ENCODE measurements at regions not wholly inside any gene's neighbourhood (a gene's known extent, or its start where the extent isn't known, plus 50 kb on each side); places are given as distances from the start of the nearest gene placed in this dataset.
A peak's percentile ranks its signal among the peaks of the same experiment; 100 is the strongest.

DNA sequence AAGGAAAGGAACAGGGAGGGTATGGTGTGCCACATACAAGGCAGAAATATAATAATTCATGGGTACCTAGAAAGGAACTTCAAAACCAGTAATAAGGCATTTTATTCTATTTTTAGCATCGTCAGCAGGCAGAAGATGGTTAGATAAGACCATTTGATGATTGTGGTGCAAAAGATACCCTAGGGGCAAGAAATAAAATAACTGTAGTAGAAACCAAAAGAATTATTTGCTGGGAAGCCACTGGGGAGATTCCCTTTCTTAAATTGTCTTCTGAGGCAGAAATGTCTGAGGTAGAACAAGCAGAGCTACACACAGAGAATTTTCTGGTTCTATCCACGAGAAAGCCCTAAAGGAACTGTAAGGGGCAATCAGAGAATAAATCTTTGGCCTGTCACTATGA, 64.3 kb upstream of the PCGF5 start:
- Histone ChIP-seq H3K4me1 (ENCODE audit: insufficient read depth, low read length) (no peaks in the 10 kb centered on the region), H3K27me3 (ENCODE audit: insufficient read depth, low read length) (peaks cover 36% of the 10 kb centered on the region), H3K9me3 (ENCODE audit: insufficient read depth, low read depth, low read length) (no peaks in the 10 kb centered on the region), H3K9ac (ENCODE audit: low read depth, low read length) (no peak overlapping the region), H3K4me3 (ENCODE audit: low read length) (no peak overlapping the region), H3K27ac (ENCODE audit: low read length) (no peak overlapping the region), H3K36me3 (ENCODE audit: insufficient read depth, low read depth, low read length) (no peaks in the 10 kb centered on the region)

DNA sequence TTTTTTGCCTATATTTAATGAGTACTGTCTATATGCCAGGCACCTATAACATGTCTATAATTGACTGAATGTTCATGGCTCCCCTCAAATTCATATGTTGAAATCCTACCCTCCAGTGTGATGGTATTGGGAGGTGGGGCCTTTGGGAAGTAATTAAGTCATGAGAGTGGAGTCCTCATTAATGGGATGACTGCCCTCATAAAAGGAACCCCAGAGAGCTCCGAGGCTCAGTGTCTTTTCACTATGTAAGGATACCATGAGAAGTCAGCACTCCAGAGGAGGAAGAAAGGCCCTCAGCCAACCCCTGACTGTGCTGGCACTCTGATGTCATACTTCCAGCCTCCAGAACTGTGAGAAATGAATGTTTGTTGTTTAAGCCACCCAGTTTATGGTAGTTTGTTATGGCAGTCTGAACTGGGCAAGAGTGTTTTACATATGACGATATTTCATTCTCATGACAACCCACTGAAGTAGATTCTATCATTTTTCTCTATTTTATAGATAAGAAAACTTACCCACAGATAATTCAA, 61.1 kb upstream of the PCGF5 start:
- no peaks in the 10 kb centered on the region for H3K9me3 ChIP-seq (ENCODE audit: insufficient read depth, low read depth, low read length)

DNA sequence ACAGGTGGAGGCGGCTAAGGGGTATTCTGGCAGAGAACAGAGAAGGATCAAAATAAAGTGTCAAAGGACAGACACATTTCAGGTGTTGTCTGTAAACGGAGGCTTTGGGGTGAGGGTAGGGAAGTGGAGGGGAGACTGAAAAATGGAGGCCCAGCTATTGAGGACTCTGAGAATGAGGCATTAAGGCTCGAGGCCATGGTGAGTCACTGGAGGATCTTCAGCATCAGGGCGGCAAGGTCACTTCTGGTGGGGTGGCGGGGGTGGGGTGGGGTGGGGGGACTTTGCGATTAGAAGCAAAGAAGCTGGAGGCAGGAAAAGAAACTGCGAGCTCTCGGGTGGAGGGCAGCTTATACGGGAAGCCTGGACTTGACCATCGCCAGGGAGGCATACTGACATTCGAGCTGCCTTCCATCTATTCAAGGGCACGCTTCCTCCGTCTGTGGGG, 58.4 kb upstream of the PCGF5 start:
- H3K27ac ChIP-seq (ENCODE audit: low read length) = no peak overlapping the region
- H3K27me3 ChIP-seq (ENCODE audit: insufficient read depth, low read length) = peaks cover 86% of the 10 kb centered on the region
- H3K9me3 ChIP-seq (ENCODE audit: insufficient read depth, low read depth, low read length) = no peaks in the 10 kb centered on the region
- peak overlapping the region; percentile 69 for H3K4me3 ChIP-seq (ENCODE audit: low read length)
- no peaks in the 10 kb centered on the region for H3K4me1 ChIP-seq (ENCODE audit: insufficient read depth, low read length)
- H3K36me3 ChIP-seq (ENCODE audit: insufficient read depth, low read depth, low read length) = no peaks in the 10 kb centered on the region
- H3K9ac ChIP-seq (ENCODE audit: low read depth, low read length) = no peak overlapping the region

More for the DNA sequence above, 61.1 kb upstream of the PCGF5 start:
- Histone ChIP-seq H3K36me3 (ENCODE audit: insufficient read depth, low read depth, low read length) (no peaks in the 10 kb centered on the region), H3K27me3 (ENCODE audit: insufficient read depth, low read length) (peaks cover 65% of the 10 kb centered on the region), H3K9ac (ENCODE audit: low read depth, low read length) (no peak overlapping the region), H3K4me1 (ENCODE audit: insufficient read depth, low read length) (no peaks in the 10 kb centered on the region), H3K4me3 (ENCODE audit: low read length) (no peak overlapping the region), H3K27ac (ENCODE audit: low read length) (no peak overlapping the region)

DNA sequence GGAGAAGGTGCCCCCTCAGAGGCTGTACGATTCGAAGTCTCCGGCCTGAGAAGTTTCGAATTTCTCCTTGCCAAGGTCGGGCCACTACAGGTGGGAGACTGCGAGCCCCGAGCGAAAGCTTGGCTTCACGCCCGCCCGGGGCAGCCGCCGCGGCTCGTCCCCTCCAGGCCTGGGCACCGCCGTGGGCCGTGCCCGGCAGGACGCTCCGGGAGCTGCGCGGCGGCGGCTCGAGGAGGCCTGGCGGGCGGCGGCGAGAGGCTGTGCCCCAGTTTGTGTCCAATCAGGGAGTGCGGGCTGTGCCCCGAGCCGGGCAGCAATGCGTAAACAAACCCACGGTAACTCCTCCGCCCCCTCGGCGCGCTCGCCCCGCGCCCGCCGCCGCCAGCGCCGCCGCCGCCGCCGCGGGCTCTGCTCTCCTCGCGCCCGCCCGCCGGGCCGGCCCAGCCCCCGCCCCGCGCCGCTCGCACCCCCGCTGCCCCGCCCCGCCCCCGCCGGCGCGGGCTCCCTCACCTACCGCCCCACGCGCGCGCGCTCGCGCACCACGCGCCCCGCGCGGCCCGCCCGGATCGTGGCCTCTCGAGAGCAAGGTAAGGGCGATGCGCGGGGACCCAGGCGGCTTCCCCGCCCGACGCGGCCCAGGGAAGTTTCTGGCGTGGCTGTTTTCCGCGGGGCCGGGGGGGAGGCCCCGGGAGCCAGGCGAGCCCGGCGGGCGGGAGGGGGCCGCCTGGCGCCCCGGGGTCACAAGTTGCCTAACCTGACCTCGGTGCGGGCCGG, 57.8 kb upstream of the PCGF5 start:
- Histone ChIP-seq H3K36me3 (ENCODE audit: insufficient read depth, low read depth, low read length) (no peaks in the 10 kb centered on the region), H3K27me3 (ENCODE audit: insufficient read depth, low read length) (peaks cover 92% of the 10 kb centered on the region), H3K9ac (ENCODE audit: low read depth, low read length) (no peak overlapping the region), H3K4me1 (ENCODE audit: insufficient read depth, low read length) (no peaks in the 10 kb centered on the region), H3K27ac (ENCODE audit: low read length) (no peak overlapping the region), H3K9me3 (ENCODE audit: insufficient read depth, low read depth, low read length) (no peaks in the 10 kb centered on the region), H3K4me3 (ENCODE audit: low read length) (peak overlapping the region; percentile 71)

DNA sequence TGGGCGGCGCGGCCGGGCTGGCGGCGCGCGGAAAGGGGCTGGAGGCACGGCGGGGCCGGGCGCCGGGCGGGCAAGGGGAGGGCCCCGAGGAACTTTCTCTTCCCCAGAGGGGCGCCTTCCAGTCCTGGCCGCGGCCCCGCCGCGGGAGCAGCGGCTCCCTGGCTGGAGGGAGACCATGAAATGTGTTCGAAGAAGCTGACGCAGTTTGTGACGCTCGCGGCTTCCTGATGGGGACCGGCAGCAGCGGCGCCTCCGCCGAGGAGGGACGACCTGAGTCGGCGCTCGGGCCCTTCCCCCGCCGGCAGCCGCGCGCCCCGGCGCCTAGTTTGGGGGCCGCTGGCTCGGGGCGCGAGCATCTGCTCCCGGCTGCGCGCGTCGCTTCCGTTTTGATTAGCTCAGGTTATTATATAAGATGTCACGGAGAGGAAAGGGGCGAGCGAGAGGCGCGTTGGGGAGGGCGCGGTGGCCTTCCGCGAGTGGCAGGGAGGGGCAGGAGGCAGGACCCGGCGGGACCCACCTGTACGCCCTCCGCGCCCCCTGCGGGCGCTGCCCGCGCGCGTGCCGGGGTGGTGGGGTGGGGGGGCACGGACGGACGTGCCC, 57.1 kb upstream of the PCGF5 start:
- no peak overlapping the region for H3K27ac ChIP-seq (ENCODE audit: low read length)
- no peaks in the 10 kb centered on the region for H3K9me3 ChIP-seq (ENCODE audit: insufficient read depth, low read depth, low read length)
- H3K27me3 ChIP-seq (ENCODE audit: insufficient read depth, low read length) = peaks cover 97% of the 10 kb centered on the region
- no peaks in the 10 kb centered on the region for H3K4me1 ChIP-seq (ENCODE audit: insufficient read depth, low read length)
- no peak overlapping the region for H3K9ac ChIP-seq (ENCODE audit: low read depth, low read length)
- no peaks in the 10 kb centered on the region for H3K36me3 ChIP-seq (ENCODE audit: insufficient read depth, low read depth, low read length)
- peak overlapping the region; percentile 71; the same call in 1 of the 2 replicates for H3K4me3 ChIP-seq (ENCODE audit: low read length)

DNA sequence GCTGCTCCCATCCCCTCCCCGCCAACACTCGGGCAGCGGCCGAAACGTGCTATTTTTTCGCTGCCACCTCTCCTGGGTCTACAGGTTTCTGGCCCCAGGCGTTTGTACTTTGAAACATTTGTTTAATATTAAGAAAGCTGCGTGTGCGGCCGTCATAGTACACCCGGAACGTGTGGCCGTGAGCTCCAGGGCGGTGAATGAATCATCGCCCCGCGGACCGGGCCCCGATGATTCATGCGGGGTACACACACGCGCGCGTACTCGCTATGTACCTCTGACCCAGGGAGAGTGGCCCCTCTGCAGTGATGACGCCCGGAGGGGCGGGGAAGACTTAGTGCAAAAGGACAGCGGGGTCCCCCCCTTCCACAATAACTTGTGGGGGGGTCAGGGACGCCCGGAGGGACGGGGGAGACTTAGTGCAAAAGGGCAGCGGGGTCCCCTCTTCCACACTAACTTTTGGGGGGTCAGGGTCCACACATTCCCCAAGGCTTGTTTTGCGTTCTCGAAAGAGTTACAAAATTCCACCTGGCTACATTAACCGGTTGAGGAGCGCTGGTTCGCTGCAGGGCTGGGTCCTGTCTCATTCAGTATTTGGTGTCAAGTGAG, 56.5 kb upstream of the PCGF5 start:
- Histone ChIP-seq H3K27ac (ENCODE audit: low read length) (no peak overlapping the region), H3K27me3 (ENCODE audit: insufficient read depth, low read length) (peaks cover 95% of the 10 kb centered on the region), H3K9ac (ENCODE audit: low read depth, low read length) (no peak overlapping the region), H3K4me1 (ENCODE audit: insufficient read depth, low read length) (no peaks in the 10 kb centered on the region), H3K36me3 (ENCODE audit: insufficient read depth, low read depth, low read length) (no peaks in the 10 kb centered on the region), H3K9me3 (ENCODE audit: insufficient read depth, low read depth, low read length) (no peaks in the 10 kb centered on the region), H3K4me3 (ENCODE audit: low read length) (peak overlapping the region; percentile 71; the same call in 1 of the 2 replicates)

DNA sequence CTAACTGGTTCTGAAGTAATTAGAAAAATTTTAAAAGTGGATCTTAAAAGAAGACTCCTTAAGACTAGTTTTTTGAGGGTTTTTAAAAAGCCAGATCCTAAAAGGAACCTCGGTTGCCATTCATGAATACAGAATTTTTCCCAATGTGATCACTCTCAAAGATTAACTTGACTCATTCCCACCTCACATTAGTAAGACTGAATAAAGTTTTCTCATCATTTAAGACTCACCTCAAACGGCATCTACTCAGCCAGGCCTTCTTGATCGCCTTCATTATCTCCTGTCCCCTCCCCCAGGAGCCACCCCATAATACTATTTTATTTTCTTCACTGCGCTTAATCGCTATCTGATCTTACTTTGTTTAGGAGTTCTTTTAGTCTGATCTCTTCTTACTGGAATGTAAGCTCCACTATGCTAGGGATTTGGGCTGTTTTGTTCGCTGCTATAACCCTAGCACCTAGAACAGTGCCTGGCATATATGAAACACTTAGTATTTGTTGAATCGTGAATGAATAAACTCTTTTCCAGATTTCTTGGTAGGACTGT, 55.9 kb upstream of the PCGF5 start:
- Histone ChIP-seq H3K4me3 (ENCODE audit: low read length) (peak overlapping the region; percentile 71; the same call in 1 of the 2 replicates), H3K36me3 (ENCODE audit: insufficient read depth, low read depth, low read length) (no peaks in the 10 kb centered on the region), H3K4me1 (ENCODE audit: insufficient read depth, low read length) (no peaks in the 10 kb centered on the region), H3K9me3 (ENCODE audit: insufficient read depth, low read depth, low read length) (no peaks in the 10 kb centered on the region), H3K27ac (ENCODE audit: low read length) (no peak overlapping the region), H3K9ac (ENCODE audit: low read depth, low read length) (no peak overlapping the region), H3K27me3 (ENCODE audit: insufficient read depth, low read length) (peaks cover 89% of the 10 kb centered on the region)

DNA sequence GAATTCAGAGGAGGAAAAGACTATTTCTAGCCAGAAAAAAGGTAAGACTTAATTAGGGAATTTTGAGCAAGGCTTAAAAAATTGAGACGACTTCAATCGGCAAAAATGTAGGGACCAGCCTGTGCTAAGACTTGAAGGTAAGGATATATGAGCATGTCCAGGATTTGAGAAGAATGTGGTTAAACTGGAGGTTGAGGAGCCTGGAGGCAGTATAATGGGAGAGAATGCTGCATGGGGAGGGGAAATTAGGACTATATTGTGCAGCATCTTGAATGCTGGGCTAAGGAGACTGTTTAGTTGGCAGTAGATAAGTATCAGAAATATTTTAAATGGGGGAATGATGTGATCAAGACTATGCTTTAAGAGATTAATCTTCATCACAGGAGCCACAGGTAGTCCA, 53.1 kb upstream of the PCGF5 start:
- Histone ChIP-seq H3K27me3 (ENCODE audit: insufficient read depth, low read length) (peaks cover 60% of the 10 kb centered on the region), H3K9me3 (ENCODE audit: insufficient read depth, low read depth, low read length) (no peaks in the 10 kb centered on the region), H3K27ac (ENCODE audit: low read length) (no peak overlapping the region), H3K36me3 (ENCODE audit: insufficient read depth, low read depth, low read length) (no peaks in the 10 kb centered on the region), H3K4me1 (ENCODE audit: insufficient read depth, low read length) (no peaks in the 10 kb centered on the region), H3K9ac (ENCODE audit: low read depth, low read length) (no peak overlapping the region), H3K4me3 (ENCODE audit: low read length) (no peak overlapping the region)

DNA sequence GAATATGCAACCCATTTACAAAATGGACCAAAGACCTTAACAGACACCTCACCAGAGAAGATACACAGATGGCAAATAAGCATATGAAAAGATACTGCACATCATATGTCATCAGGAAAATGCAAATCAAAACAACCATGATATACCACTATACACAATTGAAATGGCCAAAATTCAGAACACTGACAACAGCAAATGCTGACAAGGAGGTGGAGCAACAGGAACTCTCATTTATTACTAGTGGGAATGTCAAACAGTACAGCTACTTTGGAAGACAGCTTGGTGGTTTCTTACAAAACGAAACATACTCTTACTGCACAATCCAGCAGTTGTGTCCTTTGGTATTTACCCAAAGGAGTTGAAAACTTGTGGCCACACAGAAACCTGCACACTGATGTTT, 50.0 kb upstream of the PCGF5 start:
- Histone ChIP-seq H3K27me3 (ENCODE audit: insufficient read depth, low read length) (peaks cover 32% of the 10 kb centered on the region), H3K9ac (ENCODE audit: low read depth, low read length) (no peak overlapping the region), H3K36me3 (ENCODE audit: insufficient read depth, low read depth, low read length) (no peaks in the 10 kb centered on the region), H3K4me3 (ENCODE audit: low read length) (no peak overlapping the region), H3K27ac (ENCODE audit: low read length) (no peak overlapping the region), H3K9me3 (ENCODE audit: insufficient read depth, low read depth, low read length) (no peaks in the 10 kb centered on the region), H3K4me1 (ENCODE audit: insufficient read depth, low read length) (no peaks in the 10 kb centered on the region)
